ENCODE measurements at regions not wholly inside any gene's neighbourhood (a gene's known extent, or its start where the extent isn't known, plus 50 kb on each side); places are given as distances from the start of the nearest gene placed in this dataset.
"Not testable (repeated sequence)": the region's sequence is repeated elsewhere in the genome, so short reads cannot be mapped to it uniquely, and the experiment has no call there.

GRCh38 chr10:121326905-121327304 lies 271.3 kb downstream of the FGFR2 start:
- no peak for DNase-seq (ENCODE audit: low read depth in 2 of 2)

GRCh38 chr10:121327727-121328126 lies 270.5 kb downstream of the FGFR2 start:
- DNase-seq (ENCODE audit: low read depth in 2 of 2), result no peak

GRCh38 chr10:121329631-121330030 lies 268.6 kb downstream of the FGFR2 start:
- not testable (repeated sequence) for DNase-seq (ENCODE audit: low read depth in 2 of 2)

- no peak for DNase-seq (ENCODE audit: low read depth in 2 of 2)
Measured at GRCh38 chr10:121330563-121330962, 267.7 kb downstream of the FGFR2 start.

GRCh38 chr10:121332353-121332752 lies 265.9 kb downstream of the FGFR2 start:
- DNase-seq (ENCODE audit: low read depth in 2 of 2), result no peak

GRCh38 chr10:121332829-121333765 lies 265.1 kb downstream of the FGFR2 start:
- no peak for DNase-seq (ENCODE audit: low read depth in 2 of 2)

- DNase-seq (ENCODE audit: low read depth in 2 of 2), result no peak
Measured at GRCh38 chr10:121335386-121335925, 262.8 kb downstream of the FGFR2 start.

GRCh38 chr10:121337427-121337826 lies 260.8 kb downstream of the FGFR2 start:
- no peak for DNase-seq (ENCODE audit: low read depth in 2 of 2)

GRCh38 chr10:121338206-121338980 lies 259.9 kb downstream of the FGFR2 start:
- no peak for DNase-seq (ENCODE audit: low read depth in 2 of 2)

- no peak for DNase-seq (ENCODE audit: low read depth in 2 of 2)
Measured at GRCh38 chr10:121339114-121339513, 259.1 kb downstream of the FGFR2 start.

GRCh38 chr10:121340271-121340831 lies 257.9 kb downstream of the FGFR2 start:
- DNase-seq (ENCODE audit: low read depth in 2 of 2), result no peak

- no peak for DNase-seq (ENCODE audit: low read depth in 2 of 2)
Measured at GRCh38 chr10:121351540-121351939, 246.7 kb downstream of the FGFR2 start.

- no peak for DNase-seq (ENCODE audit: low read depth in 2 of 2)
Measured at GRCh38 chr10:121352231-121352855, 245.9 kb downstream of the FGFR2 start.

GRCh38 chr10:121355161-121355560 lies 243.1 kb downstream of the FGFR2 start:
- DNase-seq (ENCODE audit: low read depth in 2 of 2), result no peak

GRCh38 chr10:121356183-121356582 lies 242.1 kb downstream of the FGFR2 start:
- DNase-seq (ENCODE audit: low read depth in 2 of 2), result no peak

- no peak for DNase-seq (ENCODE audit: low read depth in 2 of 2)
Measured at GRCh38 chr10:121357401-121357800, 240.8 kb downstream of the FGFR2 start.

- no peak for DNase-seq (ENCODE audit: low read depth in 2 of 2)
Measured at GRCh38 chr10:121362026-121362425, 236.2 kb downstream of the FGFR2 start.

- DNase-seq (ENCODE audit: low read depth in 2 of 2), result no peak
Measured at GRCh38 chr10:121365566-121365965, 232.7 kb downstream of the FGFR2 start.

- no peak for DNase-seq (ENCODE audit: low read depth in 2 of 2)
Measured at GRCh38 chr10:121368347-121369025, 229.8 kb downstream of the FGFR2 start.

GRCh38 chr10:121369616-121370015 lies 228.6 kb downstream of the FGFR2 start:
- no peak for DNase-seq (ENCODE audit: low read depth in 2 of 2)

GRCh38 chr10:121371836-121372235 lies 226.4 kb downstream of the FGFR2 start:
- DNase-seq (ENCODE audit: low read depth in 2 of 2), result no peak
